ENCODE measurements at regions not wholly inside any gene's neighbourhood (a gene's known extent, or its start where the extent isn't known, plus 50 kb on each side); places are given as distances from the start of the nearest gene placed in this dataset.

GRCh38 chr6:48472091-48472490 lies 361.1 kb upstream of the PTCHD4 start (continued):
- TF ChIP-seq CTCF (IDR thresholded peaks at IDR 0.05 in 2 of 3, conservative IDR thresholded peaks at IDR 0.05 in 1 of 3; ENCODE audit: borderline replicate concordance in 1 of 3, insufficient read depth in 1 of 3, low read depth in 2 of 3, low read length in 2 of 3) (no peak), ZBTB33 (IDR thresholded peaks at IDR 0.05; ENCODE audit: extremely low read depth, insufficient replicate concordance, low read length) (no peak), EZH2phosphoT487 (IDR thresholded peaks at IDR 0.05; ENCODE audit: borderline replicate concordance) (no peak)

GRCh38 chr6:48471326-48471725 lies 360.3 kb upstream of the PTCHD4 start:
- no peaks in the 10 kb centered on the region for H3K79me2 ChIP-seq (ENCODE audit: insufficient read depth, low read length)
- H3K9ac ChIP-seq (ENCODE audit: low read length), result no peak overlapping the region
- intact Hi-C loops (cut with micrococcal nuclease), result no loop called here
- BruUV-seq (replicated peaks), result no TSS peak
- no peak overlapping the region for H3K4me3 ChIP-seq (replicated peaks in 1 of 2; ENCODE audit: low read depth in 1 of 2, low read length in 2 of 2)
- POLR2A ChIA-PET, result no interaction called here
- no peak overlapping the region for H3K27ac ChIP-seq (ENCODE audit: low read depth, low read length)
- DNase-seq (ENCODE audit: low read depth, low spot score) (no peak), ATAC-seq (no peak)
- H3K4me2 ChIP-seq (ENCODE audit: low read length), result no peak overlapping the region
- no peak for TF ChIP-seq JUND (IDR thresholded peaks at IDR 0.05)
- TF ChIP-seq CEBPB (IDR thresholded peaks at IDR 0.05; ENCODE audit: low read depth), result no peak
- TF ChIP-seq EZH2 (IDR thresholded peaks at IDR 0.05), result no peak
- no peak for TF ChIP-seq ZBTB33 (IDR thresholded peaks at IDR 0.05; ENCODE audit: extremely low read depth, insufficient replicate concordance, low read length)
- TF ChIP-seq YY1 (IDR thresholded peaks at IDR 0.05; ENCODE audit: extremely low read depth, insufficient replicate concordance, low read depth, low read length), result no peak
- no peak for TF ChIP-seq REST (IDR thresholded peaks at IDR 0.05; ENCODE audit: low read depth)
- no peak for TF ChIP-seq CTCF (IDR thresholded peaks at IDR 0.05 in 2 of 3, conservative IDR thresholded peaks at IDR 0.05 in 1 of 3; ENCODE audit: borderline replicate concordance in 1 of 3, insufficient read depth in 1 of 3, low read depth in 2 of 3, low read length in 2 of 3)
- TF ChIP-seq ELF1 (IDR thresholded peaks at IDR 0.05; ENCODE audit: borderline replicate concordance, low read depth), result no peak
- no peak for TF ChIP-seq SIN3A (IDR thresholded peaks at IDR 0.05; ENCODE audit: low read depth)
- no peak for TF ChIP-seq POLR2A (IDR thresholded peaks at IDR 0.05; ENCODE audit: borderline replicate concordance, extremely low read depth, insufficient read depth, insufficient read length)
- CTCF ChIA-PET, result interaction anchor here (0.9 kb wide), 1 partner anchor 12 kb away, joined by 3 read pairs; no protein-coding TSS in a partner anchor
- H3K27me3 ChIP-seq (ENCODE audit: insufficient read depth, low read length), result no peaks in the 10 kb centered on the region
- RAD21 ChIA-PET (ENCODE audit: low non-redundant PET in 1 of 2, low total read pairs in 2 of 2, uncharacterized antibody in 2 of 2, unreplicated experiment in 2 of 2), result no interaction called here
- H3K9me2 ChIP-seq (ENCODE audit: insufficient read depth), result no peaks in the 10 kb centered on the region
- H4K20me1 ChIP-seq (ENCODE audit: insufficient read depth), result no peaks in the 10 kb centered on the region
- H3K9me3 ChIP-seq (ENCODE audit: control insufficient read depth in 1 of 2, insufficient read depth in 1 of 2, low read depth in 1 of 2, low read length in 2 of 2), result no peaks in the 10 kb centered on the region; a peak in 1 of 4 replicates
- H3K36me3 ChIP-seq (ENCODE audit: control insufficient read depth in 1 of 2, insufficient read depth in 2 of 2, low read length in 2 of 2), result no peaks in the 10 kb centered on the region
- H3K4me1 ChIP-seq (ENCODE audit: control insufficient read depth in 1 of 2, insufficient read depth in 2 of 2, low read length in 2 of 2), result no peaks in the 10 kb centered on the region
- no peak overlapping the region for H2AFZ ChIP-seq (ENCODE audit: low read depth, low read length, poor library complexity, severe bottlenecking)
